ENCODE measurements at regions not wholly inside any gene's neighbourhood (a gene's known extent, or its start where the extent isn't known, plus 50 kb on each side); places are given as distances from the start of the nearest gene placed in this dataset.
"Not testable (repeated sequence)": the region's sequence is repeated elsewhere in the genome, so short reads cannot be mapped to it uniquely, and the experiment has no call there.

DNA sequence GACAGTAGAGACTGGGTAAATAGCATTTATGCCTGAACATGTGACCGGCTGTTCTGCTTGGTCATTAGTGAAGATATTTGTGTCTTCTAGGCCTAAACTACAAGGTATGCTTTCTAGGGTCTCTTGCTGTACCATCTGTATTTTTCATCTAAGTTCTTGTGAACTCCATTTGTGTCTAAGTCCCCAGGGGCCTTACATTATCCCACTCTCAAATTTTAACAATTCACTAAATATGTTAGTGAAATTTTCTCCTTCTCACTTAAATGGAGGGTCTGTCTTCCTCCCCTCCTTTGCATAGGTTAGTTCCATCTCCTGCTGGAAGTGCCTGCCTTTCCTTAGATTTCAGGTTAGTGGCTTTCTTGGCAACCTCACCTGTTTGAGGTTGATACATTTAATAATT is 382.6 kb downstream of the RAD51AP2 start:
- intact Hi-C loops (cut with DNase I) = no loop called here
- Histone ChIP-seq H3K4me1 (no peaks in the 10 kb centered on the region), H3K36me3 (no peaks in the 10 kb centered on the region), H3K4me3 (no peak overlapping the region), H3K9me3 (no peaks in the 10 kb centered on the region), H3K27ac (no peak overlapping the region), H3K27me3 (no peaks in the 10 kb centered on the region)
- TF ChIP-seq POLR2AphosphoS5 (IDR thresholded peaks at IDR 0.05; ENCODE audit: insufficient read depth in 1 of 2, low read depth in 1 of 2) (no peak), POLR2A (IDR thresholded peaks at IDR 0.05) (no peak)
- TF ChIP-seq, protein P1, sequence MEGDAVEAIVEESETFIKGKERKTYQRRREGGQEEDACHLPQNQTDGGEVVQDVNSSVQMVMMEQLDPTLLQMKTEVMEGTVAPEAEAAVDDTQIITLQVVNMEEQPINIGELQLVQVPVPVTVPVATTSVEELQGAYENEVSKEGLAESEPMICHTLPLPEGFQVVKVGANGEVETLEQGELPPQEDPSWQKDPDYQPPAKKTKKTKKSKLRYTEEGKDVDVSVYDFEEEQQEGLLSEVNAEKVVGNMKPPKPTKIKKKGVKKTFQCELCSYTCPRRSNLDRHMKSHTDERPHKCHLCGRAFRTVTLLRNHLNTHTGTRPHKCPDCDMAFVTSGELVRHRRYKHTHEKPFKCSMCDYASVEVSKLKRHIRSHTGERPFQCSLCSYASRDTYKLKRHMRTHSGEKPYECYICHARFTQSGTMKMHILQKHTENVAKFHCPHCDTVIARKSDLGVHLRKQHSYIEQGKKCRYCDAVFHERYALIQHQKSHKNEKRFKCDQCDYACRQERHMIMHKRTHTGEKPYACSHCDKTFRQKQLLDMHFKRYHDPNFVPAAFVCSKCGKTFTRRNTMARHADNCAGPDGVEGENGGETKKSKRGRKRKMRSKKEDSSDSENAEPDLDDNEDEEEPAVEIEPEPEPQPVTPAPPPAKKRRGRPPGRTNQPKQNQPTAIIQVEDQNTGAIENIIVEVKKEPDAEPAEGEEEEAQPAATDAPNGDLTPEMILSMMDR (IDR thresholded peaks at IDR 0.05) = no peak
- DNase-seq (ENCODE audit: extremely low spot score in 2 of 2) = no peak

DNA sequence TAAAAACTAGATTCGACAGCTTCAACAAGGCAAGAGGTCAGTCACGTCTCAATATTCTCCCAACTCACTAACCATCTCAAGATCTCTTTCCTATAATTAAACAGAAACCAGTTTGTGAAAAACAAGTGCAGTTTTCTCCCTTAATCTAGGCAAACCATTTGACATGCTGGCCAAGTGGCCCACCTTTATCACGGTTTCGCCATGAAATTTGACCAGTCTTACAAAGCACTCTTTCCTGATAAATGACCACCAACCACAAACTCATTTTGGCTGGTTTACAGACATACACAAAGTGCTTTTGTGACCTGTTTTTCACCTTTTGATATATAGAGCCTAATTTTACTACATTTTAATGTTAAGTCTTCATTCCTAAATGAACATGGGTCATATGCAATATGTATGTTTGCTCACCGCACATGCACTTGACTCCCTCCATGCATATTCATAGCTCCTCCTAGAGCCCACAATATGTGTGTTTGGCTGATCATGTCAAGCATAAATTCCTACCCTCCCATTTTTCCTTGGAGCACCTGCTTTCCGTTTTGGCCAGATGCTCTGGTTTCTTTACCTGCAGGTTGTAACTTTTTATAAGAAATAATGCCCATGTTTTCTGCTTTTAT is 385.1 kb downstream of the RAD51AP2 start:
- H3K4me1 ChIP-seq = no peaks in the 10 kb centered on the region
- intact Hi-C loops (cut with DNase I) = no loop called here
- H3K9me3 ChIP-seq = no peaks in the 10 kb centered on the region
- TF ChIP-seq POLR2A (IDR thresholded peaks at IDR 0.05) (no peak), POLR2AphosphoS5 (IDR thresholded peaks at IDR 0.05; ENCODE audit: insufficient read depth in 1 of 2, low read depth in 1 of 2) (no peak)
- TF ChIP-seq, protein P1 (IDR thresholded peaks at IDR 0.05) = no peak
- H3K4me3 ChIP-seq = no peak overlapping the region
- H3K36me3 ChIP-seq = no peaks in the 10 kb centered on the region
- H3K27ac ChIP-seq = no peak overlapping the region
- H3K27me3 ChIP-seq = no peaks in the 10 kb centered on the region
- no peak for DNase-seq (ENCODE audit: extremely low spot score in 2 of 2)

DNA sequence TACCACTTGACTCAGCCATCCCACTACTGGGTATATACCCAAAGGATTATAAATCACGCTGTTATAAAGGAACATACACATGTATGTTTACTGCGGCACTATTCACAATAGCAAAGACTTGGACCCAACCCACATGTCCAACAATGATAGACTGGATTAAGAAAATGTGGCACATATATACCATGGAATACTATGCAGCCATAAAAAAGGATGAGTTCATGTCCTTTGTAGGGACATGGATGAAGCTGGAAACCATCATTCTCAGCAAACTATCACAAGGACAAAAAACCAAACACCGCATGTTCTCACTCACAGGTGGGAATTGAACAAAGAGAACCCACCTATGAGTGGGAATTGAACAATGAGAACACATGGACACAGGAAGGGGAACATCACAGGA is 387.6 kb downstream of the RAD51AP2 start:
- H3K9me3 ChIP-seq; H3K27ac ChIP-seq; H3K4me1 ChIP-seq; H3K27me3 ChIP-seq; DNase-seq (ENCODE audit: extremely low spot score in 2 of 2); H3K36me3 ChIP-seq; H3K4me3 ChIP-seq; intact Hi-C loops (cut with DNase I): not testable (repeated sequence)

DNA sequence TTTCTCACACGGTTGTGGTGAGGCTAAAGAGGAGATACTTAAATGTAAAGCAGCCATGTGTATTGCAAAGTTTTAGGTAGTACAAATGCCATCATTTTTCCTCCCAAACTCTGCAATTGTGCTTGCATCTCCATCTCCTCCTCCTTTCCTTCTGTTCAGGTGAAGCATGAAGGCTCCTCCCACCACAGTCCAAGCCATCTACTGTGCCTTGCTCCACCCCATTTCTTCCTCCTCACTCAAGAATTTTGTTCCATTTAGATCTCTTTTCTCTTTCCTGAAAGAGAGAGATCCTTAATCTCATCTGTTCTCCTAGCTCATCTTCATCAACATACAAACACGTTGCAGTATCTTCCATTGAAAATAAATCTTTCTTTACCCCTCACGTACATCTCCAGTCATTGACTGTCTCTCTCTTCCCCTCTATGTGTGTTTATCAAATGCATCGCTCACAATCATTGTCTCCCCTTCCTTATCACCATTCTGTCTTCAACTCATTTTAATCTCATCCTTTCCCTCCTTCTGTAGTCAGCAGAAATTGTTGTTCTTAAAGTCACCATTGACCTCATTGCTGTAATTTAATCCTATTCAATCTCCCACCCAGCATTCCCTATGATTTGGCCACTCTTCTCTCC is 392.1 kb downstream of the RAD51AP2 start:
- Histone ChIP-seq H3K9me3 (no peaks in the 10 kb centered on the region), H3K36me3 (no peaks in the 10 kb centered on the region), H3K4me3 (no peak overlapping the region), H3K27ac (no peak overlapping the region), H3K4me1 (no peaks in the 10 kb centered on the region), H3K27me3 (no peaks in the 10 kb centered on the region)
- no peak for DNase-seq (ENCODE audit: extremely low spot score in 2 of 2)
- intact Hi-C loops (cut with DNase I) = no loop called here
- no peak for TF ChIP-seq POLR2AphosphoS5 (IDR thresholded peaks at IDR 0.05; ENCODE audit: insufficient read depth in 1 of 2, low read depth in 1 of 2)
- TF ChIP-seq POLR2A (IDR thresholded peaks at IDR 0.05) = no peak
- TF ChIP-seq, protein P1 (IDR thresholded peaks at IDR 0.05) = no peak

DNA sequence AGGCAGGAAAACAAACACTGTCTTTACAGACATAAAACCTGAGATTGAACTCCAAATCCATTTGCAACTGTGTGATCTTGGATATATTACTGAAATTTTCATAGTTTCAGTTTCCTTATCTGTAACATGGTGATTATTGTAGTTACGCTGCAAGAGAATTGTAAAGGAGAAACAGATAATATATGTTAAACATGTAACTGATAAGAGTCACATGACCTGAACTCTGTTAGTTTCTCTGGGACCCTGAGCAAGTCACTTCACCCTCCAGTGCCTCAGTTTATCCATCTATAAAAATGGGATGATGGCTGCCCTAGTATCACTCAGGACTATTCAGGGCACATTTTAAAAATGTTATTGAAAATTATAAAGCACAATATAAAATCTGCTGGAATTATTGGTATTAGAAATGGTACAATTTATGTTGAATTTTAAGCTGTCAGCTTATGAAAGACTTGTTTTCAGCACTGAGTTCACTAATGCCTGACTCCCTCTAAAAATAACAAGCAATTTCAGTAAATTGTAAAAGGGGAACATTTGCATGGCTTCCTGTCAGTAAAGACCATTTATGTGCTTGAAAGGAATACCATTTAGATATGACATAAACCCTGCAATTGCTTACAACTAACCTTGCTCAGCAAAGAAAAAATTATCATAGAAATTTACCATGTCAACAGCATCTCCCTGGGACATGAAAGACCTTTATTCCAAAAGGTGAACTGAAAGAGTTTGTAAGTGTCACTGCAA is 393.5 kb downstream of the RAD51AP2 start:
- no peaks in the 10 kb centered on the region for H3K4me1 ChIP-seq
- no peak overlapping the region for H3K27ac ChIP-seq
- no peak for TF ChIP-seq POLR2AphosphoS5 (IDR thresholded peaks at IDR 0.05; ENCODE audit: insufficient read depth in 1 of 2, low read depth in 1 of 2)
- TF ChIP-seq POLR2A (IDR thresholded peaks at IDR 0.05) = no peak
- TF ChIP-seq, protein P1 (IDR thresholded peaks at IDR 0.05) = no peak
- no peaks in the 10 kb centered on the region for H3K36me3 ChIP-seq
- H3K4me3 ChIP-seq = no peak overlapping the region
- no peaks in the 10 kb centered on the region for H3K9me3 ChIP-seq
- no peak for DNase-seq (ENCODE audit: extremely low spot score in 2 of 2)
- H3K27me3 ChIP-seq = no peaks in the 10 kb centered on the region
- intact Hi-C loops (cut with DNase I) = no loop called here
